Embryonic facial prominence (tissue), 1 donor: ENCODE measurements at regions not wholly inside any gene's neighbourhood (a gene's known extent, or its start where the extent isn't known, plus 50 kb on each side); places are given as distances from the start of the nearest gene placed in this dataset.
"Not testable (repeated sequence)": the region's sequence is repeated elsewhere in the genome, so short reads cannot be mapped to it uniquely, and the experiment has no call there.

Source experiments
- DNase-seq: peaks from one replicate; pipeline ENCODE4 v3.0.0-alpha.2; 2016; ENCODE audit errors: extremely low spot score

GRCh38 chr14:52202151-52202550 is 65.3 kb upstream of the PTGDR start:
- no peak for DNase-seq

GRCh38 chr14:52190337-52190931 is 77.1 kb upstream of the PTGDR start:
- DNase-seq, result no peak

- no peak for DNase-seq
Observed at GRCh38 chr14:52189325-52189724, 78.2 kb upstream of the PTGDR start.

GRCh38 chr14:52188381-52188780 is 79.1 kb upstream of the PTGDR start:
- DNase-seq, result no peak

GRCh38 chr14:52185178-52185577 is 82.3 kb upstream of the PTGDR start:
- DNase-seq, result no peak

- no peak for DNase-seq
Observed at GRCh38 chr14:52182853-52183252, 84.6 kb upstream of the PTGDR start.

- DNase-seq, result no peak
Observed at GRCh38 chr14:52179141-52179790, 88.2 kb upstream of the PTGDR start.

GRCh38 chr14:52175982-52176502 is 91.5 kb upstream of the PTGDR start:
- DNase-seq, result no peak

GRCh38 chr14:52171932-52172331 is 95.6 kb upstream of the PTGDR start:
- DNase-seq, result not testable (repeated sequence)

GRCh38 chr14:52166822-52167221 is 98.0 kb upstream of the NID2 start:
- DNase-seq, result no peak

- no peak for DNase-seq
Observed at GRCh38 chr14:52155651-52156213, 86.9 kb upstream of the NID2 start.

- no peak for DNase-seq
Observed at GRCh38 chr14:52154992-52155650, 86.3 kb upstream of the NID2 start.

- no peak for DNase-seq
Observed at GRCh38 chr14:52153939-52154338, 85.1 kb upstream of the NID2 start.

GRCh38 chr14:52150162-52150561 is 81.3 kb upstream of the NID2 start:
- no peak for DNase-seq

GRCh38 chr14:52148371-52148770 is 79.5 kb upstream of the NID2 start:
- DNase-seq, result no peak

- no peak for DNase-seq
Observed at GRCh38 chr14:52146504-52146903, 77.6 kb upstream of the NID2 start.

- DNase-seq, result not testable (repeated sequence)
Observed at GRCh38 chr14:52144099-52144498, 75.2 kb upstream of the NID2 start.

- DNase-seq, result no peak
Observed at GRCh38 chr14:52142504-52142903, 73.6 kb upstream of the NID2 start.

GRCh38 chr14:52131640-52132320 is 62.9 kb upstream of the NID2 start:
- peak; percentile 87 for DNase-seq

GRCh38 chr14:52129721-52130120 is 60.9 kb upstream of the NID2 start:
- DNase-seq, result no peak

- no peak for DNase-seq
Observed at GRCh38 chr14:52125885-52126284, 57.0 kb upstream of the NID2 start.
